Endothelial cell of umbilical vein (primary cell): ENCODE measurements at regions not wholly inside any gene's neighbourhood (a gene's known extent, or its start where the extent isn't known, plus 50 kb on each side); places are given as distances from the start of the nearest gene placed in this dataset.

Source experiments
- BruUV-seq: library from RNA; stranded (reverse); fragments of 400-500 nt; replicated peaks from 2 replicates; lab custom pipeline; 2021; lab: Mats Ljungman, UMichigan
- CTCF ChIA-PET: fragments of 300-600, 350-600 bp; sonication (Branson Sonifier 250); formaldehyde crosslinking; loops from one replicate; lab custom pipeline; 2021; ENCODE audit warnings: antibody characterized with exemption, inconsistent platforms; lab: Charles Lee
- POLR2A ChIA-PET: fragments of 300-600, 350-600 bp; sonication (Branson Sonifier 250); formaldehyde crosslinking; loops from one replicate; lab custom pipeline; 2021; ENCODE audit warnings: antibody characterized with exemption, inconsistent platforms; lab: Charles Lee
- DNase-seq: peaks from one replicate; pipeline ENCODE4 v3.0.0-alpha.2; 2011; ENCODE audit warnings: low read depth, low spot score
- FAIRE-seq: peaks from 2 replicates; lab custom pipeline; 2011; peaks lifted over from hg19 to GRCh38; lab: Jason Lieb, UNC
- H2AFZ ChIP-seq: 2 replicates; pipeline ENCODE4 v1.6.0; 2012; ENCODE audit warnings: low read depth, low read length, control low read depth, inconsistent platforms
- H3K27ac ChIP-seq: 2 replicates; pipeline ENCODE4 v1.5.1; 2011; ENCODE audit warnings: low read depth, mild to moderate bottlenecking, control low read depth, low read length, moderate library complexity; ENCODE audit not compliant: insufficient read depth
- H3K27me3 ChIP-seq, 2 experiments: 2 replicates each; pipeline versions ENCODE4 v1.6.0 to v1.6.1; 2011; ENCODE audit warnings: low read length in 2 of 2, mixed read lengths in 1 of 2; ENCODE audit not compliant: control insufficient read depth in 2 of 2, insufficient read depth in 2 of 2
- H3K36me3 ChIP-seq, 2 experiments: 2 replicates in 1 of 2; 3 replicates in 1 of 2; pipeline ENCODE4 v1.5.1; 2011; ENCODE audit warnings: low read length in 2 of 2, mild to moderate bottlenecking in 1 of 2, moderate library complexity in 1 of 2; ENCODE audit not compliant: control insufficient read depth in 2 of 2, insufficient read depth in 2 of 2; ENCODE audit errors: extremely low read depth in 1 of 2
- H3K4me1 ChIP-seq: 3 replicates; pipeline ENCODE4 v1.5.1; 2011; ENCODE audit warnings: mild to moderate bottlenecking, low read length; ENCODE audit not compliant: control insufficient read depth, insufficient read depth; ENCODE audit errors: extremely low read depth
- H3K4me2 ChIP-seq: 2 replicates; pipeline ENCODE4 v1.6.1; 2011; ENCODE audit warnings: low read length, control low read depth, mixed read lengths; ENCODE audit not compliant: insufficient read depth
- H3K4me3 ChIP-seq, 3 experiments: fragments of 200-600 bp in 1 of 3; sonication (generic), shearing (Covaris generic) in 1 of 3; replicated peaks in 1 of 3; 2 replicates each; pipeline ENCODE4 v1.5.1; 2011 to 2016; ENCODE audit warnings: control low read depth in 3 of 3, low read length in 3 of 3, mild to moderate bottlenecking in 2 of 3, inconsistent platforms in 1 of 3, low read depth in 1 of 3, moderate library complexity in 1 of 3; ENCODE audit not compliant: insufficient read depth in 1 of 3
- H3K79me2 ChIP-seq: 2 replicates; pipeline ENCODE4 v1.6.0; 2012; ENCODE audit warnings: low read length, inconsistent platforms; ENCODE audit not compliant: control insufficient read depth, insufficient read depth
- H3K9ac ChIP-seq: replicated peaks from 2 replicates; pipeline ENCODE3; 2011; ENCODE audit warnings: low read length, control low read depth; ENCODE audit not compliant: insufficient read depth; ENCODE audit errors: extremely low read depth
- H3K9me1 ChIP-seq: replicated peaks from 3 replicates; pipeline ENCODE4 v1.6.0; 2011; ENCODE audit warnings: mild to moderate bottlenecking, low read length; ENCODE audit not compliant: control insufficient read depth, insufficient read depth; ENCODE audit errors: extremely low read depth
- H3K9me3 ChIP-seq: replicated peaks from 2 replicates; pipeline ENCODE4 v1.5.1; 2012; ENCODE audit warnings: low read length, inconsistent platforms; ENCODE audit not compliant: control insufficient read depth, insufficient read depth
- H4K20me1 ChIP-seq: replicated peaks from 2 replicates; pipeline ENCODE3; 2011; ENCODE audit warnings: mild to moderate bottlenecking, low read length; ENCODE audit not compliant: control insufficient read depth, insufficient read depth; ENCODE audit errors: extremely low read depth
- EZH2 ChIP-seq: IDR thresholded peaks from 2 replicates; pipeline ENCODE4 v1.6.1; 2012; ENCODE audit warnings: borderline replicate concordance, low read depth, mild to moderate bottlenecking, moderate library complexity, low read length, inconsistent platforms; ENCODE audit not compliant: severe bottlenecking
- FOS ChIP-seq: IDR thresholded peaks from 2 replicates; pipeline ENCODE4 v1.6.1; 2011; ENCODE audit warnings: mild to moderate bottlenecking, low read length, moderate library complexity, borderline replicate concordance; ENCODE audit not compliant: insufficient read depth
- GATA2 ChIP-seq: IDR thresholded peaks from 2 replicates; pipeline ENCODE4 v1.7.0; 2011; ENCODE audit warnings: low read depth, mild to moderate bottlenecking, moderate library complexity, mixed read lengths, low read length; ENCODE audit not compliant: insufficient read length, insufficient read depth
- MYC ChIP-seq: IDR thresholded peaks from one replicate; pipeline ENCODE4 v1.6.1; 2011; ENCODE audit warnings: mild to moderate bottlenecking, low read depth, low read length
- POLR2A ChIP-seq: IDR thresholded peaks from 2 replicates; pipeline ENCODE4 v1.6.1; 2012; ENCODE audit warnings: low read depth, mild to moderate bottlenecking, control low read depth, low read length
- POLR2AphosphoS5 ChIP-seq: IDR thresholded peaks from 2 replicates; pipeline ENCODE4 v1.6.1; 2012; ENCODE audit warnings: low read depth, mild to moderate bottlenecking, control low read depth, low read length, moderate library complexity; ENCODE audit not compliant: insufficient read depth
- dilution Hi-C: fragments of 300-500 bp; cut with MboI; formaldehyde crosslinking; loops from one replicate; pipeline ENCODE4 v1.15.0; 2019; ENCODE audit warnings: low sequenced_read_pairs; ENCODE audit not compliant: extremely low pct_ligation_motif_present
- intact Hi-C: fragments of 100-400 bp; cut with micrococcal nuclease; formaldehyde crosslinking; loops from one replicate; pipeline ENCODE4 v1.10.0; 2022
- TF ChIP-seq, protein P1 (sequence below), 2 donors: IDR thresholded peaks; 1 replicate in 1 of 2; 2 replicates in 1 of 2; pipeline ENCODE4 v1.5.1; 2011; ENCODE audit warnings: low read length in 2 of 2, mild to moderate bottlenecking in 2 of 2, moderate library complexity in 2 of 2, control low read depth in 1 of 2, inconsistent platforms in 1 of 2, low read depth in 1 of 2; ENCODE audit not compliant: insufficient read depth in 1 of 2; ENCODE audit errors: extremely low read depth in 1 of 2
- TF ChIP-seq, protein P2 (sequence below): IDR thresholded peaks from 2 replicates; pipeline ENCODE4 v1.6.1; 2011; ENCODE audit not compliant: insufficient read depth, insufficient read length

DNA sequence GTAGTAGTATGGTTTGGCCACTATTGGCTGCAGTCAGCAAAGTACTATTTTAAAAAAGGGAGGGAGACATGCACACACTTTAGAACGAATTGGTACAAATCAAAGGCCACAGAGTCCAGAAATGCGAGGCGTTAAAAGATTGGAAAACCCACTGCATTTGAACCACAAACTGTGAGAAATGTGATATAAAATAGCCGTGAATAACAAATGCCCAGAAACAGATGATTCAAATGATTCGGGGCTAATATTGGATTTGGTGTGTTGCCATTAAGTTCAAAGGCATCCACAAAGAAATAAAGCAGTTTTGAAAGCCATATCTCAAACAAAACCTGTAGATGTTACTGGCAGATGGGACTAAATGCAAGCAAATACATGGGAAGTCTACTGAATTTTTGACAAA lies 140.9 kb upstream of the HMHB1 start:
- DNase-seq (no peak), FAIRE-seq (no peak)
- Histone ChIP-seq H3K27ac (no peak overlapping the region), H2AFZ (no peak overlapping the region), H3K9me3 (no peaks in the 10 kb centered on the region), H3K79me2 (no peaks in the 10 kb centered on the region), H3K9me1 (no peaks in the 10 kb centered on the region), H3K4me2 (no peak overlapping the region), H3K4me3 (no peak overlapping the region), H3K4me1 (no peaks in the 10 kb centered on the region), H3K27me3 (peaks cover 5 to 11% of the 10 kb centered on the region in 2 experiments), H4K20me1 (no peaks in the 10 kb centered on the region), H3K36me3 (no peaks in the 10 kb centered on the region), H3K9ac (no peak overlapping the region)
- dilution Hi-C loops (no loop called here), intact Hi-C loops (no loop called here)
- TF ChIP-seq POLR2AphosphoS5 = no peak
- TF ChIP-seq, protein P1, sequence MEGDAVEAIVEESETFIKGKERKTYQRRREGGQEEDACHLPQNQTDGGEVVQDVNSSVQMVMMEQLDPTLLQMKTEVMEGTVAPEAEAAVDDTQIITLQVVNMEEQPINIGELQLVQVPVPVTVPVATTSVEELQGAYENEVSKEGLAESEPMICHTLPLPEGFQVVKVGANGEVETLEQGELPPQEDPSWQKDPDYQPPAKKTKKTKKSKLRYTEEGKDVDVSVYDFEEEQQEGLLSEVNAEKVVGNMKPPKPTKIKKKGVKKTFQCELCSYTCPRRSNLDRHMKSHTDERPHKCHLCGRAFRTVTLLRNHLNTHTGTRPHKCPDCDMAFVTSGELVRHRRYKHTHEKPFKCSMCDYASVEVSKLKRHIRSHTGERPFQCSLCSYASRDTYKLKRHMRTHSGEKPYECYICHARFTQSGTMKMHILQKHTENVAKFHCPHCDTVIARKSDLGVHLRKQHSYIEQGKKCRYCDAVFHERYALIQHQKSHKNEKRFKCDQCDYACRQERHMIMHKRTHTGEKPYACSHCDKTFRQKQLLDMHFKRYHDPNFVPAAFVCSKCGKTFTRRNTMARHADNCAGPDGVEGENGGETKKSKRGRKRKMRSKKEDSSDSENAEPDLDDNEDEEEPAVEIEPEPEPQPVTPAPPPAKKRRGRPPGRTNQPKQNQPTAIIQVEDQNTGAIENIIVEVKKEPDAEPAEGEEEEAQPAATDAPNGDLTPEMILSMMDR (IDR thresholded peaks at IDR 0.05; ENCODE audit: extremely low read depth in 1 of 2, insufficient read depth in 1 of 2, low read depth in 1 of 2, low read length in 2 of 2) = no peak
- no peak for TF ChIP-seq EZH2
- no peak for TF ChIP-seq MYC
- no peak for TF ChIP-seq FOS
- BruUV-seq = no TSS peak
- POLR2A ChIA-PET = no interaction called here
- CTCF ChIA-PET = interaction anchor here (2.5 kb wide), 1 partner anchor 12 kb away, joined by 8 read pairs; no protein-coding TSS in a partner anchor

DNA sequence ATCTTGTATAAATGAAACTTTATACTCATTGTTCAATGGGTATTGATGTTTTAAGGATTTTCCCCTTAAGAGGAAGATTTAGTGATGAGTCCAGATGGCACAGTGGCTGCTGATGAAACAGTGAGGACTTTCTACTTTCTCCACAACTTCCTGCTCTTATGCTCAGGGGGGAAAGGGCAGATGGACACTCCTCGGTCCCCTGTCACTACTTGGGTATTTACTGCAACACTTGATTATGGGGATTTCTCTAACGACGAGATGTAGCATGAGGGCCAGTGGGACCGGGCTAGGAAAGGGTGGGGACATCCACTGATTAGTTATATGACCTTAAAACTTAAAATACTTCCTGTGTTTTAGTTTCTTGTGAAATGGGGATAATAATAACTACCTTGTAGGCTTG lies 146.1 kb upstream of the HMHB1 start:
- BruUV-seq = no TSS peak
- H3K4me3 ChIP-seq = no peak overlapping the region
- no peak for FAIRE-seq
- H2AFZ ChIP-seq = no peak overlapping the region
- no peak for TF ChIP-seq POLR2A
- no peak for TF ChIP-seq EZH2
- no peak for TF ChIP-seq POLR2AphosphoS5
- TF ChIP-seq, protein P2, sequence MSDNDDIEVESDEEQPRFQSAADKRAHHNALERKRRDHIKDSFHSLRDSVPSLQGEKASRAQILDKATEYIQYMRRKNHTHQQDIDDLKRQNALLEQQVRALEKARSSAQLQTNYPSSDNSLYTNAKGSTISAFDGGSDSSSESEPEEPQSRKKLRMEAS = no peak
- TF ChIP-seq FOS = no peak
- TF ChIP-seq, protein P1 (IDR thresholded peaks at IDR 0.05; ENCODE audit: extremely low read depth in 1 of 2, insufficient read depth in 1 of 2, low read depth in 1 of 2, low read length in 2 of 2) = no peak
- TF ChIP-seq MYC = no peak
- no peak for TF ChIP-seq GATA2
- no peaks in the 10 kb centered on the region for H3K79me2 ChIP-seq
- intact Hi-C loops (no loop called here), dilution Hi-C loops (no loop called here)
- H3K36me3 ChIP-seq = no peaks in the 10 kb centered on the region
- H3K4me2 ChIP-seq = no peak overlapping the region
- DNase-seq = no peak
- POLR2A ChIA-PET = no interaction called here
- no peak overlapping the region for H3K9ac ChIP-seq
- no peak overlapping the region for H3K27ac ChIP-seq
- no peaks in the 10 kb centered on the region for H4K20me1 ChIP-seq
- peaks cover 0 to 5% of the 10 kb centered on the region in 2 experiments for H3K27me3 ChIP-seq
- H3K9me1 ChIP-seq = no peaks in the 10 kb centered on the region
- no peaks in the 10 kb centered on the region for H3K4me1 ChIP-seq
- CTCF ChIA-PET = no interaction called here
- H3K9me3 ChIP-seq = no peaks in the 10 kb centered on the region
